ENCODE measurements at regions not wholly inside any gene's neighbourhood (a gene's known extent, or its start where the extent isn't known, plus 50 kb on each side); places are given as distances from the start of the nearest gene placed in this dataset.

DNA sequence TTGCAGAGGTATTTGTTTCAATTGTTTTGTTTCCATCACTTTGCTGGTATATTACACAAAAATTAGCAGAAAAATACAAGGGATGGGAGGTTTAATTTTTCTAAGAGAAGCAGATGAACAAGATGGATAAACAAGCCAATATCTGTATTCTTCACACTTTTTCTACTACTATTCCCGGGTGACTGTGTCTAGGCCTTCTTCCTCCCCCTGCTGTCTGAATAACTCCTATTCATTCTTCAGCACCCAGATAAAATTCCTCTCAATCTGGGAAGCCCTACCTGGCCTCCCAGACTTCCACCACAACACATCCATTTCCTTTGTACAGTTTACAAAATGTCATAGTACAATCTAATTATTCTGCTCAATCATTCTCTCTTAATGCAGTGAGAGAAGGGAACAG, 666.6 kb upstream of the TENM4 start:
- Histone ChIP-seq H2AFZ (ENCODE audit: low read length) (no peak overlapping the region), H3F3A (ENCODE audit: insufficient read depth, low read length) (no peaks in the 10 kb centered on the region), H3K4me2 (ENCODE audit: low read length) (no peak overlapping the region), H3K27me3 (ENCODE audit: insufficient read depth, low read length) (no peaks in the 10 kb centered on the region), H3K9me2 (ENCODE audit: low read depth, low read length) (no peaks in the 10 kb centered on the region), H3K4me3 (ENCODE audit: low read depth, low read length, poor library complexity, severe bottlenecking) (no peak overlapping the region), H3K79me2 (ENCODE audit: insufficient read depth, low read length) (no peaks in the 10 kb centered on the region), H3K27ac (ENCODE audit: low read depth, low read length, poor library complexity, severe bottlenecking) (no peak overlapping the region), H3K36me3 (ENCODE audit: insufficient read depth, low read length) (no peaks in the 10 kb centered on the region), H4K20me1 (ENCODE audit: insufficient read depth, low read length) (no peaks in the 10 kb centered on the region), H3K4me1 (ENCODE audit: insufficient read depth, low read length, severe bottlenecking) (no peaks in the 10 kb centered on the region), H3K9me3 (ENCODE audit: low read length) (no peaks in the 10 kb centered on the region), H3K9ac (ENCODE audit: low read length) (no peak overlapping the region)
- no peak for TF ChIP-seq EZH2 (IDR thresholded peaks at IDR 0.05; ENCODE audit: borderline replicate concordance, low read length)
- TF ChIP-seq, protein P1, sequence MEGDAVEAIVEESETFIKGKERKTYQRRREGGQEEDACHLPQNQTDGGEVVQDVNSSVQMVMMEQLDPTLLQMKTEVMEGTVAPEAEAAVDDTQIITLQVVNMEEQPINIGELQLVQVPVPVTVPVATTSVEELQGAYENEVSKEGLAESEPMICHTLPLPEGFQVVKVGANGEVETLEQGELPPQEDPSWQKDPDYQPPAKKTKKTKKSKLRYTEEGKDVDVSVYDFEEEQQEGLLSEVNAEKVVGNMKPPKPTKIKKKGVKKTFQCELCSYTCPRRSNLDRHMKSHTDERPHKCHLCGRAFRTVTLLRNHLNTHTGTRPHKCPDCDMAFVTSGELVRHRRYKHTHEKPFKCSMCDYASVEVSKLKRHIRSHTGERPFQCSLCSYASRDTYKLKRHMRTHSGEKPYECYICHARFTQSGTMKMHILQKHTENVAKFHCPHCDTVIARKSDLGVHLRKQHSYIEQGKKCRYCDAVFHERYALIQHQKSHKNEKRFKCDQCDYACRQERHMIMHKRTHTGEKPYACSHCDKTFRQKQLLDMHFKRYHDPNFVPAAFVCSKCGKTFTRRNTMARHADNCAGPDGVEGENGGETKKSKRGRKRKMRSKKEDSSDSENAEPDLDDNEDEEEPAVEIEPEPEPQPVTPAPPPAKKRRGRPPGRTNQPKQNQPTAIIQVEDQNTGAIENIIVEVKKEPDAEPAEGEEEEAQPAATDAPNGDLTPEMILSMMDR (IDR thresholded peaks at IDR 0.05; ENCODE audit: low read length) = no peak

DNA sequence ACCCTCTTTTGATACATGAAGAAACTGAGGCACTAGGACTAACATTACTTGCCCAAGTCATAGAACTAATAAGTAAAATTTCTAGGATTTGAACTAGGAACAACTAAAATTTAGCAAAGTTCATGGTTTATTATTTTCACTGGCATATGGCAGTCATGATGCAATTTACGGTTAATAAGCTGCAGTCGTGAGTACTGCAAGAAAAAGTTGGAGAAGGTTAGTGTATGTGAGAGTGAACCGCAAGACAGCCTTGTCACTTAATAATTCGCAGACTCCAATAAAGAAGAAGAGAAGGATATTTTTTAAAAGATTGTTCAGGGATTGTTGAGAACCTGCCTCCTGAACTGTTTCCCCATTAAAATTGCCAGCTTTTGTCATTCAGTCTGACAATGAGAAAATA, 663.4 kb upstream of the TENM4 start:
- Histone ChIP-seq H3K27me3 (ENCODE audit: insufficient read depth, low read length) (no peaks in the 10 kb centered on the region), H3K9me3 (ENCODE audit: low read length) (no peaks in the 10 kb centered on the region), H3K4me1 (ENCODE audit: insufficient read depth, low read length, severe bottlenecking) (no peaks in the 10 kb centered on the region), H4K20me1 (ENCODE audit: insufficient read depth, low read length) (no peaks in the 10 kb centered on the region), H3K27ac (ENCODE audit: low read depth, low read length, poor library complexity, severe bottlenecking) (no peak overlapping the region), H3F3A (ENCODE audit: insufficient read depth, low read length) (no peaks in the 10 kb centered on the region), H3K9me2 (ENCODE audit: low read depth, low read length) (no peaks in the 10 kb centered on the region), H3K79me2 (ENCODE audit: insufficient read depth, low read length) (no peaks in the 10 kb centered on the region), H3K9ac (ENCODE audit: low read length) (no peak overlapping the region), H3K4me3 (ENCODE audit: low read depth, low read length, poor library complexity, severe bottlenecking) (no peak overlapping the region), H2AFZ (ENCODE audit: low read length) (no peak overlapping the region), H3K4me2 (ENCODE audit: low read length) (no peak overlapping the region), H3K36me3 (ENCODE audit: insufficient read depth, low read length) (no peaks in the 10 kb centered on the region)
- TF ChIP-seq EZH2 (IDR thresholded peaks at IDR 0.05; ENCODE audit: borderline replicate concordance, low read length) = no peak
- TF ChIP-seq, protein P1 (IDR thresholded peaks at IDR 0.05; ENCODE audit: low read length) = no peak

DNA sequence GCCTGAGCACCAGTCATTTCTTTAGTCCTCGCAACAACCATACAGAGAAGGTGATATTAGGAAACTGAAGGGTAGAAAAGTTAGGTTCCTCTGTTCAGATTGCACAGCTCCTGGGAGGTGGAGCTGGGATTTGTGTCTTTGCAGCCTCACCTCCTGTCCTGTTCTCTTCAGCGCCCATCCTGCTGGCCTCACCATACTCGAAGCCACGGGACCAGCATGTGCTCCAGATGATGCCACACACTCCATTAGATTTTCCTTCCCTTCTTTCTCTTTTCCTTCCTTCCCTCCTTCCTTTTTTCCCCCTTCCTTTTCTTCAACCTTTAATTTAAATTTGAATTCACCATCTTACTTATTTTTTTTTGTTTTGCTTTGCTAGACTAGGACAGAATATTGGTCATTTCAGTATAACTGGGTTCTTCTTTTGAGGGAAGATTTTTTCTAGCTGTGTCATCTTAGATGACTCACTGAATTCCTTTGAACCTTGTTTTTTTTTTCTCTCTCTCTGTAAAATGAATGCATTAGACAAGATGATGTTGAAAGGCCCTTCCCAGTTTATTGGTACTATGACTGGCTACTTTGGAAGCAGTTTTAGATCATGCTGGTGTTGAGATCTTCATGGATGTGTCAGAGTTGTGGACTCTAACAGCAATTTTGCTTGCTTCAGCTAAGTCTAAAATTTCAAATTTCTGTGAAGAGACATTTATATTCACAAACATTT, 662.5 kb upstream of the TENM4 start:
- TF ChIP-seq EZH2 (IDR thresholded peaks at IDR 0.05; ENCODE audit: borderline replicate concordance, low read length) = no peak
- TF ChIP-seq, protein P1 (IDR thresholded peaks at IDR 0.05; ENCODE audit: low read length) = no peak
- H3K27ac ChIP-seq (ENCODE audit: low read depth, low read length, poor library complexity, severe bottlenecking) = no peak overlapping the region

More for the DNA sequence above, 662.5 kb upstream of the TENM4 start:
- Histone ChIP-seq H3K9me2 (ENCODE audit: low read depth, low read length) (no peaks in the 10 kb centered on the region), H3K9me3 (ENCODE audit: low read length) (no peaks in the 10 kb centered on the region), H3K4me1 (ENCODE audit: insufficient read depth, low read length, severe bottlenecking) (no peaks in the 10 kb centered on the region), H4K20me1 (ENCODE audit: insufficient read depth, low read length) (no peaks in the 10 kb centered on the region), H3K27me3 (ENCODE audit: insufficient read depth, low read length) (no peaks in the 10 kb centered on the region), H3F3A (ENCODE audit: insufficient read depth, low read length) (no peaks in the 10 kb centered on the region), H3K4me3 (ENCODE audit: low read depth, low read length, poor library complexity, severe bottlenecking) (no peak overlapping the region), H3K4me2 (ENCODE audit: low read length) (no peak overlapping the region), H3K9ac (ENCODE audit: low read length) (no peak overlapping the region), H3K36me3 (ENCODE audit: insufficient read depth, low read length) (no peaks in the 10 kb centered on the region), H3K79me2 (ENCODE audit: insufficient read depth, low read length) (no peaks in the 10 kb centered on the region), H2AFZ (ENCODE audit: low read length) (no peak overlapping the region)

Data from OCI-LY1 (cell line).